Uterus (tissue), 3 donors: ENCODE measurements at regions not wholly inside any gene's neighbourhood (a gene's known extent, or its start where the extent isn't known, plus 50 kb on each side); places are given as distances from the start of the nearest gene placed in this dataset.

Experiments
- DNase-seq, 2 donors: peaks; one replicate each; pipeline ENCODE4 v3.0.0-alpha.2; 2019 to 2020
- H3K27ac ChIP-seq, 2 donors: fragments of 200-600 bp; sonication (generic); 1 replicate in 1 of 2; 2 replicates in 1 of 2; pipeline ENCODE4 v1.5.1; 2016 to 2018
- H3K27me3 ChIP-seq, 2 donors: fragments of 200-600 bp; sonication (generic); one replicate each; pipeline ENCODE4 v1.5.1; 2018 to 2019; ENCODE audit warnings: control low read depth in 1 of 2
- H3K36me3 ChIP-seq, 2 donors: fragments of 200-600 bp; sonication (generic); one replicate each; pipeline ENCODE4 v1.5.1; 2019; ENCODE audit warnings: control low read depth in 1 of 2
- H3K4me1 ChIP-seq, 2 donors: fragments of 200-600 bp; sonication (generic); one replicate each; pipeline ENCODE4 v1.5.1; 2018 to 2019; ENCODE audit warnings: control low read depth in 1 of 2
- H3K4me3 ChIP-seq, 2 donors: fragments of 200-600 bp; sonication (generic); 1 replicate in 1 of 2; 2 replicates in 1 of 2; pipeline ENCODE4 v1.5.1; 2018 to 2019; ENCODE audit warnings: mild to moderate bottlenecking in 1 of 2
- H3K9me3 ChIP-seq, 2 donors: fragments of 200-600 bp; sonication (generic); one replicate each; pipeline ENCODE4 v1.5.1; 2019; ENCODE audit warnings: control low read depth in 1 of 2
- POLR2A ChIP-seq, 2 donors: fragments of 450-650 bp; IDR thresholded peaks; one replicate each; pipeline ENCODE4 v1.6.1; 2016; ENCODE audit warnings: antibody characterized with exemption in 2 of 2, mild to moderate bottlenecking in 1 of 2, moderate library complexity in 1 of 2
- intact Hi-C: fragments of 100-400 bp; cut with DNase I; formaldehyde crosslinking; loops from one replicate; pipeline ENCODE4 v1.15.1; 2023; ENCODE audit warnings: low total_unique reads
- TF ChIP-seq, protein P1 (sequence below), 4 experiments: fragments of 200-600 bp in 2 of 4; fragments of 450-650 bp in 2 of 4; sonication (generic) in 2 of 4; IDR thresholded peaks; one replicate each; pipeline ENCODE4 v1.5.1; 2016 to 2019; ENCODE audit warnings: antibody characterized with exemption in 4 of 4, mild to moderate bottlenecking in 2 of 4, moderate library complexity in 1 of 4
- donor health status: DM: yes; HTN: yes; CAD: no.

DNA sequence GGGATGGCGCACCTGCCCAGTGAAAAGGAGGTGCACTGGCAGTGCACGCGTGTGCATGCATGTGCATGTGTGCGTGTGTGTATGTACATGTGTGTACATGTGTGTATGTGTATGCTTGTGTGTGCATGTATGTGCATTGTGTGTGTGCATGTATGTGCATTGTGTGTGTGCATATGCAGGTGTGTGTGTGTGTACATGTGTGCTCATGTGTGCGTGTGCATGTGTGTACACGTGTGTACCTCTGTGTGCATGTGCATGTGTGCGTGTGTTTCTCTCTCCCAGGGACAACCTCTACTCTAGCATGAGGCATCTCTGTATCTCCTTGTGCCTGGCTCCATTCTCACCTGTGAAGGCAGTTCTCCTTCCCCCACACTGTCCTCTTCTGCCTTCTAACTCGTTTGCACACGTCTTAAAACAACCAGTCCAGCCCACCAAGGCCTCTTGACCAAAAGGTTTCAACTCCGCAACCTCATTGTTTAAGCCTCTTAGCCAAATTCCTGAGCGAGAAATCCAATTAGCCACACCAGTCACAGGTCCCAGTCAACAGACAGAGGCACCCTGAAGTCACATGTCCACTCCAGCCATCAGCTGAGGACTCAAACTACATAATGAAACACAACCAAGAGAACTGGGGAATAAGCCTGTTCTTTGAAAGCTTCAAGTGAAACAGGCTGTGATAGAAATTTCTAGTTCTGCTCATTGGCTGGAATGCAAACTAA lies 103.5 kb upstream of the PTPRT start:
- Histone ChIP-seq H3K36me3 (no peaks in the 10 kb centered on the region), H3K27ac (no peak overlapping the region), H3K4me1 (no peaks in the 10 kb centered on the region), H3K27me3 (no peaks in the 10 kb centered on the region), H3K4me3 (no peak overlapping the region), H3K9me3 (no peaks in the 10 kb centered on the region)
- TF ChIP-seq POLR2A (IDR thresholded peaks at IDR 0.05): no peak
- TF ChIP-seq, protein P1, sequence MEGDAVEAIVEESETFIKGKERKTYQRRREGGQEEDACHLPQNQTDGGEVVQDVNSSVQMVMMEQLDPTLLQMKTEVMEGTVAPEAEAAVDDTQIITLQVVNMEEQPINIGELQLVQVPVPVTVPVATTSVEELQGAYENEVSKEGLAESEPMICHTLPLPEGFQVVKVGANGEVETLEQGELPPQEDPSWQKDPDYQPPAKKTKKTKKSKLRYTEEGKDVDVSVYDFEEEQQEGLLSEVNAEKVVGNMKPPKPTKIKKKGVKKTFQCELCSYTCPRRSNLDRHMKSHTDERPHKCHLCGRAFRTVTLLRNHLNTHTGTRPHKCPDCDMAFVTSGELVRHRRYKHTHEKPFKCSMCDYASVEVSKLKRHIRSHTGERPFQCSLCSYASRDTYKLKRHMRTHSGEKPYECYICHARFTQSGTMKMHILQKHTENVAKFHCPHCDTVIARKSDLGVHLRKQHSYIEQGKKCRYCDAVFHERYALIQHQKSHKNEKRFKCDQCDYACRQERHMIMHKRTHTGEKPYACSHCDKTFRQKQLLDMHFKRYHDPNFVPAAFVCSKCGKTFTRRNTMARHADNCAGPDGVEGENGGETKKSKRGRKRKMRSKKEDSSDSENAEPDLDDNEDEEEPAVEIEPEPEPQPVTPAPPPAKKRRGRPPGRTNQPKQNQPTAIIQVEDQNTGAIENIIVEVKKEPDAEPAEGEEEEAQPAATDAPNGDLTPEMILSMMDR (IDR thresholded peaks at IDR 0.05): no peak
- intact Hi-C loops: no loop called here
- DNase-seq: no peak

DNA sequence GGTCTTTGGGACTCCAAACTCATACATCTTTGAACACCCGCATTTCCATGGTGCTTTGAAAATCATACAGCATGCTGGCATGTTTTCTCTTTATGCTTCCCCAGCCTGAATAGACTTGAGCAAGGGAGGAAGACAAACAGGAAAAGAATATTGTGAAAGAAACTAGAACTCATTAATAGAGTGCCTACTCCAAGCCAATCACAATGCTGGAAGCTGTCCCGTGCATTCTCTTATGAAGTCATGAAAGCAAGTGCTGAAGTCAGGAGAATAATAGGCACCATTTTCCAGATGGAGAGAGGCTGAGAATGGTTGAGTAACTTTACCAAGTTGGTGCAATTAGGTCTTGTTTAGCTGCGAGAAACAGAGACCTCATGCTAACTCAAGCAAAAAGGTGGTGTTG lies 102.5 kb upstream of the PTPRT start:
- Histone ChIP-seq H3K4me3 (no peak overlapping the region), H3K4me1 (no peaks in the 10 kb centered on the region), H3K27me3 (no peaks in the 10 kb centered on the region), H3K9me3 (no peaks in the 10 kb centered on the region), H3K27ac (no peak overlapping the region), H3K36me3 (no peaks in the 10 kb centered on the region)
- intact Hi-C loops: no loop called here
- no peak for DNase-seq
- TF ChIP-seq, protein P1 (IDR thresholded peaks at IDR 0.05): no peak
- TF ChIP-seq POLR2A (IDR thresholded peaks at IDR 0.05): no peak

DNA sequence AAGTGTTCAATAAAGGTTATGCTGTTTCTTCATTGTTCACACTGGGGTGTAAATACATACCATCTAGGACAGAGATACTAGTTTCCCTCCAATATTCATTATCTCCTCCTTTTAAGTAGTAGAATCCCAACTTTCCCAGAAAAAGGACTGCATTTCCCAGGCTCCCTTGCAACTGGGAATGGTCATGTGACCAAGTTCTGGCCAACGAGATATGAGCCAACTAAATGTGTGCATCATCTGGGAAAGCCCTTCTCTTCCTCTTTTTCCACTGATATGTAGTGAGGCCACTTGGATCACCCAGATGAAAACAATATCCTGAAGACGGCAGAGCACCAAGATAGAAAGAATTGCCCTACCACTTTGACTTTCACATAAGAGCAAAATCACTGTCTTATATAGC lies 97.9 kb upstream of the PTPRT start:
- TF ChIP-seq, protein P1 (IDR thresholded peaks at IDR 0.05): no peak
- TF ChIP-seq POLR2A (IDR thresholded peaks at IDR 0.05): no peak
- Histone ChIP-seq H3K27me3 (no peaks in the 10 kb centered on the region), H3K27ac (no peak overlapping the region), H3K9me3 (no peaks in the 10 kb centered on the region), H3K36me3 (no peaks in the 10 kb centered on the region), H3K4me3 (no peak overlapping the region), H3K4me1 (no peaks in the 10 kb centered on the region)
- intact Hi-C loops: no loop called here
- DNase-seq: no peak

DNA sequence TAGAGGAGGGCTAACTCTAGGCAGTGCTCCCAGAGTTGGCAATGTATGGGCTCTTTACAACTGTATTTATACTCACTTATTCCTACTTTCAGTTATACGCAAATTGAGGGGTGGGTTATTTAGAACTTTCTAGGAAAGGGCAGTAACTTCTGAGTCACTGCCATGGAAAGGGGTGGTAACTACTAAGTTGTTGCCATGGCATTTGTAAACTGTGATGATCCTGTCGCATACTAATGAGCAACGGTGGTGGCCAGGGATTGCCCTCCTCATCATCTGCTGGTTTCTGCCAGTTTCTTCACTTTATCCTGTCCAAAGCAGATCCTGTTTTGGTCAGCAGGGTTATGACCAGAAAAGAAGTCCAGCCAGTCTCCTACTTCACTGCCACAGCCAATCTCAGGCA lies 95.5 kb upstream of the PTPRT start:
- Histone ChIP-seq H3K27me3 (no peaks in the 10 kb centered on the region), H3K9me3 (no peaks in the 10 kb centered on the region), H3K27ac (no peak overlapping the region), H3K36me3 (no peaks in the 10 kb centered on the region), H3K4me3 (no peak overlapping the region), H3K4me1 (no peaks in the 10 kb centered on the region)
- TF ChIP-seq POLR2A (IDR thresholded peaks at IDR 0.05): no peak
- TF ChIP-seq, protein P1 (IDR thresholded peaks at IDR 0.05): no peak
- DNase-seq: no peak
- intact Hi-C loops: no loop called here

DNA sequence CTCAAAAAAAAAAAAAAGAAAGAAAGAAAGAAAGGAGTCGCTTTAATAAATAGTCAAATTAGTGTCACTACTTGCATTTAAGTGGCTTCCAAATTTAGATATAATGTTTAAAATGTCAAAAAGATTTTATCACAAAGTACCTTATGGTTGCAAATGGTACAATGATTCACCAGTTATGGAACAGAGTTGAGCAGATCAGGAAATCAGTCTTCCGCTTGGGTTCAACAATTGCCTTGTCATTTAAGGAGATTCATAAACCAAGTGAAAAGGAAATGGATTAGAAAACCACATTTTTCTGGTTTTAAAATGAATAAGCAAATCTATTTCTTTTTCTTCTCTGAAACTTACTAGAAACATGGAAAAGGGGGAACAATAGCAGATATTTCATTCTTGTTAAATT lies 94.8 kb upstream of the PTPRT start:
- DNase-seq: no peak
- intact Hi-C loops: no loop called here
- H3K36me3 ChIP-seq: no peaks in the 10 kb centered on the region
- H3K27me3 ChIP-seq: no peaks in the 10 kb centered on the region
- H3K4me1 ChIP-seq: no peaks in the 10 kb centered on the region
- H3K4me3 ChIP-seq: no peak overlapping the region
- TF ChIP-seq, protein P1 (IDR thresholded peaks at IDR 0.05): no peak
- TF ChIP-seq POLR2A (IDR thresholded peaks at IDR 0.05): no peak
- H3K27ac ChIP-seq: no peak overlapping the region
- H3K9me3 ChIP-seq: no peaks in the 10 kb centered on the region
